ENCODE measurements at regions not wholly inside any gene's neighbourhood (a gene's known extent, or its start where the extent isn't known, plus 50 kb on each side); places are given as distances from the start of the nearest gene placed in this dataset.

GRCh38 chr21:22260274-22260673 lies 1262.1 kb downstream of the NCAM2 start:
- no peak for DNase-seq
- H3K4me2 ChIP-seq, result no peak overlapping the region
- ChIA-PET POLR2A (no interaction called here), CTCF (no interaction called here)
- no peak for TF ChIP-seq PBX3 (IDR thresholded peaks at IDR 0.05)
- TF ChIP-seq TEAD4 (IDR thresholded peaks at IDR 0.05; ENCODE audit: borderline replicate concordance, insufficient read depth), result no peak
- no peak for TF ChIP-seq IRF3 (IDR thresholded peaks at IDR 0.05; ENCODE audit: low read depth, low read length)
- no peak for TF ChIP-seq EP300 (IDR thresholded peaks at IDR 0.05; ENCODE audit: borderline replicate concordance in 1 of 2, low read depth in 1 of 2, low read length in 1 of 2)
- no peak for TF ChIP-seq ZBTB33 (IDR thresholded peaks at IDR 0.05; ENCODE audit: borderline replicate concordance, low read depth)
- no peak for TF ChIP-seq RFX5 (IDR thresholded peaks at IDR 0.05; ENCODE audit: low read length)
- no peak for TF ChIP-seq NFIC (IDR thresholded peaks at IDR 0.05; ENCODE audit: borderline replicate concordance)
- TF ChIP-seq CTCF (IDR thresholded peaks at IDR 0.05), result no peak
- TF ChIP-seq RCOR1 (IDR thresholded peaks at IDR 0.05; ENCODE audit: low read length), result no peak
- no peak for TF ChIP-seq USF1 (IDR thresholded peaks at IDR 0.05; ENCODE audit: borderline replicate concordance, low read depth)
- TF ChIP-seq SMC3 (IDR thresholded peaks at IDR 0.05; ENCODE audit: low read depth, low read length), result no peak
- 62% methylated on average over 2 of the region's 2 CpGs for WGBS (ENCODE audit: low lambda C conversion rate)
- H3K4me3 ChIP-seq (ENCODE audit: low read depth in 2 of 2, low read length in 1 of 2), result no peak overlapping the region
- H3K27ac ChIP-seq (ENCODE audit: low read depth in 2 of 2, low read length in 1 of 2), result no peak overlapping the region
- no peaks in the 10 kb centered on the region for H3K27me3 ChIP-seq (ENCODE audit: insufficient read depth)
- H3K4me1 ChIP-seq (ENCODE audit: control insufficient read depth in 1 of 2, insufficient read depth in 2 of 2, low read depth in 1 of 2, low read length in 1 of 2), result no peaks in the 10 kb centered on the region
- no peaks in the 10 kb centered on the region for H3K79me2 ChIP-seq (ENCODE audit: insufficient read depth)
- H3K9me3 ChIP-seq, result no peaks in the 10 kb centered on the region
- H3K36me3 ChIP-seq (replicated peaks in 1 of 2; ENCODE audit: control insufficient read depth in 1 of 2, insufficient read depth in 2 of 2, low read length in 1 of 2), result no peaks in the 10 kb centered on the region
- no peaks in the 10 kb centered on the region for H4K20me1 ChIP-seq (ENCODE audit: insufficient read depth)
- H3K9me2 ChIP-seq, result no peaks in the 10 kb centered on the region
- H2AFZ ChIP-seq (ENCODE audit: low read depth), result no peak overlapping the region
- H3F3A ChIP-seq (replicated peaks; ENCODE audit: insufficient read depth), result no peaks in the 10 kb centered on the region
- no peak overlapping the region for H3K9ac ChIP-seq

All from SK-N-SH (cell line).